Smooth muscle cell (in vitro differentiated cells): ENCODE measurements at regions not wholly inside any gene's neighbourhood (a gene's known extent, or its start where the extent isn't known, plus 50 kb on each side); places are given as distances from the start of the nearest gene placed in this dataset.

Source experiments
- DNase-seq: peaks from one replicate; lab custom pipeline; 2025; ENCODE audit not compliant: unreplicated experiment; lab: John Stamatoyannopoulos, UW
- H2AFZ ChIP-seq: fragments of 200-600 bp; sonication (generic); 2 replicates; pipeline ENCODE4 v1.6.0; 2016; ENCODE audit warnings: antibody characterized with exemption, low read depth, mild to moderate bottlenecking
- H3F3A ChIP-seq: fragments of 200-600 bp; sonication (generic); 2 replicates; pipeline ENCODE4 v1.6.0; 2017; ENCODE audit warnings: antibody characterized with exemption, low read depth
- H3K27ac ChIP-seq: fragments of 200-600 bp; sonication (generic); 2 replicates; pipeline ENCODE4 v1.5.1; 2016; ENCODE audit warnings: low read depth, mild to moderate bottlenecking
- H3K27me3 ChIP-seq: fragments of 200-600 bp; sonication (generic); 2 replicates; pipeline ENCODE4 v1.6.1; 2016; ENCODE audit warnings: low read depth, mild to moderate bottlenecking
- H3K36me3 ChIP-seq: fragments of 200-600 bp; sonication (generic); 2 replicates; pipeline ENCODE4 v1.5.1; 2016; ENCODE audit warnings: low read depth
- H3K4me1 ChIP-seq: fragments of 200-600 bp; sonication (generic); 2 replicates; pipeline ENCODE4 v1.5.1; 2016; ENCODE audit warnings: low read depth
- H3K4me2 ChIP-seq: fragments of 200-600 bp; sonication (generic); 2 replicates; pipeline ENCODE4 v1.6.0; 2016; ENCODE audit warnings: mild to moderate bottlenecking
- H3K4me3 ChIP-seq: fragments of 200-600 bp; sonication (generic); 2 replicates; pipeline ENCODE4 v1.5.1; 2016; ENCODE audit warnings: mild to moderate bottlenecking
- H3K79me2 ChIP-seq: fragments of 200-600 bp; sonication (generic); 2 replicates; pipeline ENCODE4 v1.6.0; 2016; ENCODE audit warnings: low read depth, mild to moderate bottlenecking
- H3K9ac ChIP-seq: fragments of 200-600 bp; sonication (generic); 2 replicates; pipeline ENCODE4 v1.6.0; 2016; ENCODE audit warnings: low read depth
- H3K9me3 ChIP-seq: fragments of 200-600 bp; sonication (generic); replicated peaks from 2 replicates; pipeline ENCODE4 v1.5.1; 2016; ENCODE audit warnings: low read depth
- H4K20me1 ChIP-seq: fragments of 200-600 bp; sonication (generic); 2 replicates; pipeline ENCODE4 v1.6.0; 2016; ENCODE audit warnings: low read depth
- WGBS: methylation state at CpG from one replicate; pipeline ENCODE4 v1.1.7; 2016; ENCODE audit warnings: low lambda C conversion rate; 5-methylcytosine and 5-hydroxymethylcytosine counted together
- TF ChIP-seq, protein P1 (sequence below): fragments of 200-600 bp; sonication (generic); IDR thresholded peaks from 2 replicates; pipeline ENCODE4 v1.5.1; 2017; ENCODE audit warnings: borderline replicate concordance, mild to moderate bottlenecking, antibody characterized with exemption; ENCODE audit not compliant: insufficient read depth, poor library complexity, severe bottlenecking

- Histone ChIP-seq H3K4me3 (no peak overlapping the region), H3F3A (no peaks in the 10 kb centered on the region), H3K4me1 (no peaks in the 10 kb centered on the region), H3K27me3 (no peaks in the 10 kb centered on the region), H3K4me2 (no peak overlapping the region), H4K20me1 (no peaks in the 10 kb centered on the region), H2AFZ (no peak overlapping the region), H3K9me3 (no peaks in the 10 kb centered on the region), H3K9ac (no peak overlapping the region), H3K79me2 (no peaks in the 10 kb centered on the region), H3K27ac (no peak overlapping the region), H3K36me3 (no peaks in the 10 kb centered on the region)
- WGBS: 88% methylated on average over 2 of the region's 2 CpGs
- TF ChIP-seq, protein P1, sequence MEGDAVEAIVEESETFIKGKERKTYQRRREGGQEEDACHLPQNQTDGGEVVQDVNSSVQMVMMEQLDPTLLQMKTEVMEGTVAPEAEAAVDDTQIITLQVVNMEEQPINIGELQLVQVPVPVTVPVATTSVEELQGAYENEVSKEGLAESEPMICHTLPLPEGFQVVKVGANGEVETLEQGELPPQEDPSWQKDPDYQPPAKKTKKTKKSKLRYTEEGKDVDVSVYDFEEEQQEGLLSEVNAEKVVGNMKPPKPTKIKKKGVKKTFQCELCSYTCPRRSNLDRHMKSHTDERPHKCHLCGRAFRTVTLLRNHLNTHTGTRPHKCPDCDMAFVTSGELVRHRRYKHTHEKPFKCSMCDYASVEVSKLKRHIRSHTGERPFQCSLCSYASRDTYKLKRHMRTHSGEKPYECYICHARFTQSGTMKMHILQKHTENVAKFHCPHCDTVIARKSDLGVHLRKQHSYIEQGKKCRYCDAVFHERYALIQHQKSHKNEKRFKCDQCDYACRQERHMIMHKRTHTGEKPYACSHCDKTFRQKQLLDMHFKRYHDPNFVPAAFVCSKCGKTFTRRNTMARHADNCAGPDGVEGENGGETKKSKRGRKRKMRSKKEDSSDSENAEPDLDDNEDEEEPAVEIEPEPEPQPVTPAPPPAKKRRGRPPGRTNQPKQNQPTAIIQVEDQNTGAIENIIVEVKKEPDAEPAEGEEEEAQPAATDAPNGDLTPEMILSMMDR: no peak
- no peak for DNase-seq
Observed at GRCh38 chr5:4246447-4246846, 650.8 kb downstream of the IRX1 start.

GRCh38 chr5:4250254-4250653 lies 654.6 kb downstream of the IRX1 start:
- no peak overlapping the region for H3K27ac ChIP-seq
- H3F3A ChIP-seq: no peaks in the 10 kb centered on the region
- no peak overlapping the region for H3K4me3 ChIP-seq
- 85% methylated on average over 4 of the region's 4 CpGs for WGBS
- H3K79me2 ChIP-seq: no peaks in the 10 kb centered on the region
- H3K36me3 ChIP-seq: no peaks in the 10 kb centered on the region
- TF ChIP-seq, protein P1: no peak
- H3K4me1 ChIP-seq: no peaks in the 10 kb centered on the region
- H2AFZ ChIP-seq: no peak overlapping the region
- H3K27me3 ChIP-seq: no peaks in the 10 kb centered on the region
- H4K20me1 ChIP-seq: no peaks in the 10 kb centered on the region
- no peak for DNase-seq
- no peaks in the 10 kb centered on the region for H3K9me3 ChIP-seq
- H3K4me2 ChIP-seq: no peak overlapping the region
- no peak overlapping the region for H3K9ac ChIP-seq

DNA sequence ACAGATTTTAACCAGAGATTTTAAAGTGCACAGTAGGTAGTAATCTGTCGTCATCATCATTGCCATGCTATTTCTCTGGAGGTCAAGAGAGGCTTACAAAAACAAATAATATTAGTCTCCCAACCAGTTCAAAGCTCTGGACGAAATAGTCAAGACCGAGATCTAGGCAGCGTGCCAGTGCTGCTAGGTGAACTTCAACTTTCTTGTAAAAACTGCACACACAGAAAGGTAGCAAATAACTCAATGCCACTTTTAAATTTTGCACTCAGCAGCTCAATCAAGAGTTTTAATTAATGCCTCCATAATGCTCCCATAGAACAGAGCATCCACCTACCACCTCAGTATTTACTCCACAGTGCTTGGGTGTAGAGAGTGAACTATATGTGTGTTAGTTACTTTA lies 656.8 kb downstream of the IRX1 start:
- Histone ChIP-seq H2AFZ (no peak overlapping the region), H3K4me2 (no peak overlapping the region), H3K27ac (no peak overlapping the region), H3K79me2 (no peaks in the 10 kb centered on the region), H3K9ac (no peak overlapping the region), H3K9me3 (no peaks in the 10 kb centered on the region), H4K20me1 (no peaks in the 10 kb centered on the region), H3F3A (no peaks in the 10 kb centered on the region), H3K4me1 (no peaks in the 10 kb centered on the region), H3K4me3 (no peak overlapping the region), H3K36me3 (no peaks in the 10 kb centered on the region), H3K27me3 (no peaks in the 10 kb centered on the region)
- WGBS: 88% methylated on average over 4 of the region's 4 CpGs
- no peak for DNase-seq
- TF ChIP-seq, protein P1: no peak

DNA sequence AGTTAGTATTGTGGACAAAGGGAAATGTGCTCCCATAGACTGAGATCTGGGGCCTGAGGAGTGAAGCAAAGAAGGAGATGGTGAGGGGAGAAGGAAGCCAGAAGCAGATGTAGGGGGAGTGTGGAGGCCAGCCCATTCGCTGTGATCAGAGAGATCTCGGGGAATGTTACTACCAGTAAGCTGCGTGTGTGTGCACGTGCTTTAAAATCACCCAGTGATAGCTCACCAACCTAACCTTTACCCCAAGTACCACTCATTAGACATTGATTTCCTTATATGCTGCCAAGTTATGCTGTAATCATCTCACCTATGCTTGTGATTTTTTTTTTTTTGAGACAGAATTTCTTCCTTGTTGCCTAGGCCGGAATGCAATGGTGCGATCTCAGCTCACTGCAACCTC lies 659.1 kb downstream of the IRX1 start:
- TF ChIP-seq, protein P1: no peak
- Histone ChIP-seq H3K4me1 (no peaks in the 10 kb centered on the region), H3K79me2 (no peaks in the 10 kb centered on the region), H3K27me3 (no peaks in the 10 kb centered on the region), H4K20me1 (no peaks in the 10 kb centered on the region), H3K27ac (no peak overlapping the region), H2AFZ (no peak overlapping the region), H3K36me3 (no peaks in the 10 kb centered on the region), H3K4me2 (no peak overlapping the region), H3K4me3 (no peak overlapping the region), H3K9me3 (no peaks in the 10 kb centered on the region), H3K9ac (no peak overlapping the region), H3F3A (no peaks in the 10 kb centered on the region)
- WGBS: 95% methylated on average over 6 of the region's 6 CpGs
- DNase-seq: no peak
